SK-N-SH treated with all-trans-retinoic acid at 6 μM for 48 hours (cell line): ENCODE measurements at regions not wholly inside any gene's neighbourhood (a gene's known extent, or its start where the extent isn't known, plus 50 kb on each side); places are given as distances from the start of the nearest gene placed in this dataset.
"Not testable (repeated sequence)": the region's sequence is repeated elsewhere in the genome, so short reads cannot be mapped to it uniquely, and the experiment has no call there.

ENCODE experiments used
- ATAC-seq: fragments of 200-7000 bp; cut with Tn5 transposase; 3 replicates; pipeline ENCODE4 v1.9.1; 2020; ENCODE audit warnings: mild to moderate bottlenecking, moderate library complexity
- ARNTL ChIP-seq: fragments of 450-650 bp; formaldehyde crosslinking; IDR thresholded peaks from 2 replicates; pipeline ENCODE4 v1.5.0; 2020; ENCODE audit warnings: low read depth, mild to moderate bottlenecking, moderate library complexity, borderline replicate concordance
- BACH2 ChIP-seq: fragments of 250-450 bp; sonication (Bioruptor Pico); IDR thresholded peaks from 2 replicates; pipeline ENCODE4 v1.9.0; 2021; ENCODE audit warnings: mild to moderate bottlenecking, borderline replicate concordance
- CSDC2 ChIP-seq: fragments of 250-450 bp; sonication (Bioruptor Pico); IDR thresholded peaks from 2 replicates; pipeline ENCODE4 v1.5.0; 2020; ENCODE audit warnings: mild to moderate bottlenecking, moderate library complexity
- ESRRG ChIP-seq: fragments of 250-450 bp; sonication (Bioruptor Pico); IDR thresholded peaks from 2 replicates; pipeline ENCODE4 v1.6.1; 2021; ENCODE audit warnings: mild to moderate bottlenecking
- GLIS3 ChIP-seq: fragments of 250-450 bp; sonication (Bioruptor Pico); IDR thresholded peaks from 2 replicates; pipeline ENCODE4 v1.5.0; 2020; ENCODE audit warnings: mild to moderate bottlenecking, moderate library complexity
- ISL1 ChIP-seq: fragments of 250-450 bp; sonication (Bioruptor Pico); IDR thresholded peaks from 2 replicates; pipeline ENCODE4 v2.1.2; 2022; ENCODE audit warnings: mild to moderate bottlenecking, moderate library complexity
- OSR1 ChIP-seq: fragments of 250-450 bp; sonication (Bioruptor Pico); IDR thresholded peaks from 2 replicates; pipeline ENCODE4 v1.8.0; 2022; ENCODE audit warnings: moderate library complexity, mild to moderate bottlenecking, inconsistent platforms
- PPARA ChIP-seq: fragments of 250-450 bp; sonication (Bioruptor Pico); IDR thresholded peaks from 2 replicates; pipeline ENCODE4 v1.5.0; 2020; ENCODE audit warnings: mild to moderate bottlenecking, borderline replicate concordance
- RARB ChIP-seq: fragments of 250-450 bp; sonication (Bioruptor Pico); IDR thresholded peaks from 2 replicates; pipeline ENCODE4 v1.8.0; 2021; ENCODE audit warnings: mild to moderate bottlenecking, moderate library complexity
- SNAI2 ChIP-seq: fragments of 250-450 bp; sonication (Bioruptor Pico); IDR thresholded peaks from 2 replicates; pipeline ENCODE4 v1.5.0; 2020; ENCODE audit warnings: mild to moderate bottlenecking, moderate library complexity
- TCF4 ChIP-seq: fragments of 250-450 bp; sonication (Bioruptor Pico); IDR thresholded peaks from 2 replicates; pipeline ENCODE4 v1.8.0; 2021; ENCODE audit warnings: mild to moderate bottlenecking, moderate library complexity, borderline replicate concordance
- TOX ChIP-seq: fragments of 250-450 bp; sonication (Bioruptor Pico); IDR thresholded peaks from 2 replicates; pipeline ENCODE4 v1.8.0; 2021; ENCODE audit warnings: mild to moderate bottlenecking, moderate library complexity, borderline replicate concordance
- ZC3H10 ChIP-seq: fragments of 250-450 bp; sonication (Bioruptor Pico); IDR thresholded peaks from 2 replicates; pipeline ENCODE4 v1.5.1; 2021; ENCODE audit warnings: mild to moderate bottlenecking, moderate library complexity
- ZFP3 ChIP-seq: fragments of 250-450 bp; sonication (Bioruptor Pico); IDR thresholded peaks from 2 replicates; pipeline ENCODE4 v1.5.0; 2020; ENCODE audit warnings: mild to moderate bottlenecking, moderate library complexity
- ZFP30 ChIP-seq: fragments of 450-650 bp; formaldehyde crosslinking; IDR thresholded peaks from 2 replicates; pipeline ENCODE4 v1.5.0; 2022; ENCODE audit warnings: mild to moderate bottlenecking, moderate library complexity
- ZNF565 ChIP-seq: fragments of 450-650 bp; formaldehyde crosslinking; conservative IDR thresholded peaks from 2 replicates; pipeline ENCODE4 v1.5.0; 2020; ENCODE audit warnings: low read depth, mild to moderate bottlenecking, moderate library complexity
- ZNF8 ChIP-seq: fragments of 450-650 bp; formaldehyde crosslinking; IDR thresholded peaks from 2 replicates; pipeline ENCODE4 v1.5.0; 2020; ENCODE audit warnings: mild to moderate bottlenecking, moderate library complexity
- TF ChIP-seq, protein P1 (sequence below): fragments of 250-450 bp; sonication (Bioruptor Pico); IDR thresholded peaks from 2 replicates; pipeline ENCODE4 v1.5.1; 2021; ENCODE audit warnings: mild to moderate bottlenecking, moderate library complexity
- TF ChIP-seq, protein P2 (sequence below): fragments of 250-450 bp; sonication (Bioruptor Pico); IDR thresholded peaks from 2 replicates; pipeline ENCODE4 v1.8.0; 2020; ENCODE audit warnings: mild to moderate bottlenecking, moderate library complexity, borderline replicate concordance
- TF ChIP-seq, protein P3 (sequence below): fragments of 250-450 bp; sonication (Bioruptor Pico); IDR thresholded peaks from 2 replicates; pipeline ENCODE4 v1.8.0; 2021; ENCODE audit warnings: low read depth, mild to moderate bottlenecking, moderate library complexity, borderline replicate concordance
- TF ChIP-seq, protein P4 (sequence below): fragments of 250-450 bp; sonication (Bioruptor Pico); IDR thresholded peaks from 2 replicates; pipeline ENCODE4 v1.5.0; 2020; ENCODE audit warnings: mild to moderate bottlenecking, moderate library complexity

DNA sequence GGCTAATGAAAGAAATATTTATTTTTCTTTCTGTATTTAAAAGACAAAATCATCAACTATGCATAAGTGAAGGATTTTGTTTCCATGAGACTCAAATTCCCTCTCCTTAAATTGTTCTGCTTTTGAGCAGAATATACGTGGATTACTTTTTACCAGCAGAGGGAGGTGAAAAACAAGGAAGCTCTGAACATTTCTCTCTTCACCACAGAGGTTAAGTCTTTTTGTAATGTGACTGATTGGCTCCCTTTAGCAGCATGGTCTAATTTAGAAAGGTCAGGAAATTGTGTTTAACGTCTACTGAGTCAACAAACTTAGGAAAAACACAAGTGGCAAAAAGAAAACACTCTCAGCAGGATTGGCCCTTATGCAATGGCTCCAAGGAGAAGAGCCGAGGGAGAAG lies 55.1 kb upstream of the F9 start:
- no peak for ATAC-seq
- TF ChIP-seq ZNF565 (CRISPR knock-in tag), result no peak
- no peak for TF ChIP-seq TCF4 (CRISPR knock-in tag)
- TF ChIP-seq BACH2 (CRISPR knock-in tag), result no peak
- no peak for TF ChIP-seq GLIS3
- TF ChIP-seq ZFP30, result no peak
- TF ChIP-seq ISL1 (CRISPR knock-in tag), result no peak
- no peak for TF ChIP-seq RARB (CRISPR knock-in tag)
- no peak for TF ChIP-seq ESRRG

DNA sequence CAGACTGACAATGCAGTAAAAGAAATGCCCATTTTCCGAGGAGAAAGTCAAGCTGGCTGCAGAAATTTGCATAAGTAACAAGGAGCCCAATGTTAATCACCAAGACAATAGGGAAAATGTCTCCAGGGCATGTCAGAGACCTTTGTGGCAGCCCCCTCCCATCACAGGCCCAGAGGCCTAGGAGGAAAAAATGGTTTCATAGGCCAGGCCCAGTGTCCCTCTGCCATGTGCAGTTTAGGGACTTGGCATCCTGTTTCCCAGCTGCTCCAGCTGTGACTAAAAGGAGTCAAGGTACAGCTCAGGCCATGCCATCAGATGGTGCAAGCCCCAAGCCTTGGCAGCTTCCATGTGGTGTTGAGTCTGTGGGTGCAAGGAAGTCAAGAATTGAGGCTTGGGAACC lies 68.6 kb upstream of the F9 start:
- not testable (repeated sequence) for ATAC-seq

DNA sequence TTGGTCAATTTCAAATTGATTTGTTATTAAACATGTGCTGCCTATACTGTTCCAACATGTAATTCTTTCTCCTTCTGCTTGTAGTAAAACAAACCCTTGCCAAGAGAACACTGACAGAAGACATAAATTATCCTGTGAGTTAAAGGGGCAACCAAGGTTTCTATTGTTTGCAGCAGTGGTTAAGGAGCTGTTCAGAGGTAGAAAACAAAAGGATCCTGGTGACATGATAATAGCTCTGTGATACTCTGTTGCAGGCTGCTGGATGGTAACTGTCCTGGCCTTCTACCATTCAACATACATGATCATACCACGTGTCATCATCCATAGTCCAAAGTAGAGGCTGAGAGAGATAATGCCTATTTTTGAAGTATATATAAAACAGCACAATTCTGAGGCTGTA lies 75.8 kb upstream of the F9 start:
- ATAC-seq, result no peak
- TF ChIP-seq ZC3H10 (CRISPR knock-in tag) (no peak), BACH2 (CRISPR knock-in tag) (no peak), OSR1 (CRISPR knock-in tag) (no peak), ESRRG (no peak), PPARA (CRISPR knock-in tag) (no peak), TCF4 (CRISPR knock-in tag) (no peak), ZNF8 (CRISPR knock-in tag) (no peak), TOX (no peak), ZNF565 (CRISPR knock-in tag) (no peak)
- TF ChIP-seq, protein P1, sequence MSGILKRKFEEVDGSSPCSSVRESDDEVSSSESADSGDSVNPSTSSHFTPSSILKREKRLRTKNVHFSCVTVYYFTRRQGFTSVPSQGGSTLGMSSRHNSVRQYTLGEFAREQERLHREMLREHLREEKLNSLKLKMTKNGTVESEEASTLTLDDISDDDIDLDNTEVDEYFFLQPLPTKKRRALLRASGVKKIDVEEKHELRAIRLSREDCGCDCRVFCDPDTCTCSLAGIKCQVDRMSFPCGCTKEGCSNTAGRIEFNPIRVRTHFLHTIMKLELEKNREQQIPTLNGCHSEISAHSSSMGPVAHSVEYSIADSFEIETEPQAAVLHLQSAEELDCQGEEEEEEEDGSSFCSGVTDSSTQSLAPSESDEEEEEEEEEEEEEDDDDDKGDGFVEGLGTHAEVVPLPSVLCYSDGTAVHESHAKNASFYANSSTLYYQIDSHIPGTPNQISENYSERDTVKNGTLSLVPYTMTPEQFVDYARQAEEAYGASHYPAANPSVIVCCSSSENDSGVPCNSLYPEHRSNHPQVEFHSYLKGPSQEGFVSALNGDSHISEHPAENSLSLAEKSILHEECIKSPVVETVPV (CRISPR knock-in tag), result no peak
- TF ChIP-seq, protein P2, sequence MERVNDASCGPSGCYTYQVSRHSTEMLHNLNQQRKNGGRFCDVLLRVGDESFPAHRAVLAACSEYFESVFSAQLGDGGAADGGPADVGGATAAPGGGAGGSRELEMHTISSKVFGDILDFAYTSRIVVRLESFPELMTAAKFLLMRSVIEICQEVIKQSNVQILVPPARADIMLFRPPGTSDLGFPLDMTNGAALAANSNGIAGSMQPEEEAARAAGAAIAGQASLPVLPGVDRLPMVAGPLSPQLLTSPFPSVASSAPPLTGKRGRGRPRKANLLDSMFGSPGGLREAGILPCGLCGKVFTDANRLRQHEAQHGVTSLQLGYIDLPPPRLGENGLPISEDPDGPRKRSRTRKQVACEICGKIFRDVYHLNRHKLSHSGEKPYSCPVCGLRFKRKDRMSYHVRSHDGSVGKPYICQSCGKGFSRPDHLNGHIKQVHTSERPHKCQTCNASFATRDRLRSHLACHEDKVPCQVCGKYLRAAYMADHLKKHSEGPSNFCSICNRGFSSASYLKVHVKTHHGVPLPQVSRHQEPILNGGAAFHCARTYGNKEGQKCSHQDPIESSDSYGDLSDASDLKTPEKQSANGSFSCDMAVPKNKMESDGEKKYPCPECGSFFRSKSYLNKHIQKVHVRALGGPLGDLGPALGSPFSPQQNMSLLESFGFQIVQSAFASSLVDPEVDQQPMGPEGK (CRISPR knock-in tag), result no peak

DNA sequence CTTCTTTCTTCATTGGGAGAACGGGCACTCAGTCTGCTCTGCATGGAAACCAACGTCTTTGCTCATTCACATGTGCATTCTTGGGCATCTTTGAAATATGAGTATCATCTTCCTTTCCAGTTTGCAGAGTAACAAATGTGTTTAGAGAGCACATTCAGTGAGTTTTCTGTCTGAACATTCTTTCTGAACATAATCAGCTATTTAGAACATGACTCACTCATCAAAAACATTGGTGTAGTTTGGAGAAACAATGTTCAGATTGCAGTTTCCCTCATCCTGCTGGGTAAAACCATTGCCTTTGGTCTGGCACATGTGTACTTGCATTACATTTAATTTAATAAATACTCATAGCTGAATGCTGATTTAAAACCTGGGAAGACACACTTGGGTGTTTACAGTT lies 81.5 kb upstream of the F9 start:
- no peak for TF ChIP-seq BACH2 (CRISPR knock-in tag)
- TF ChIP-seq ZNF565 (CRISPR knock-in tag), result no peak
- TF ChIP-seq ZNF8 (CRISPR knock-in tag), result no peak
- TF ChIP-seq ISL1 (CRISPR knock-in tag), result no peak
- TF ChIP-seq TCF4 (CRISPR knock-in tag), result no peak
- no peak for TF ChIP-seq ZFP3 (CRISPR knock-in tag)
- TF ChIP-seq CSDC2, result no peak
- no peak for TF ChIP-seq ESRRG
- no peak for TF ChIP-seq TOX
- TF ChIP-seq, protein P3, sequence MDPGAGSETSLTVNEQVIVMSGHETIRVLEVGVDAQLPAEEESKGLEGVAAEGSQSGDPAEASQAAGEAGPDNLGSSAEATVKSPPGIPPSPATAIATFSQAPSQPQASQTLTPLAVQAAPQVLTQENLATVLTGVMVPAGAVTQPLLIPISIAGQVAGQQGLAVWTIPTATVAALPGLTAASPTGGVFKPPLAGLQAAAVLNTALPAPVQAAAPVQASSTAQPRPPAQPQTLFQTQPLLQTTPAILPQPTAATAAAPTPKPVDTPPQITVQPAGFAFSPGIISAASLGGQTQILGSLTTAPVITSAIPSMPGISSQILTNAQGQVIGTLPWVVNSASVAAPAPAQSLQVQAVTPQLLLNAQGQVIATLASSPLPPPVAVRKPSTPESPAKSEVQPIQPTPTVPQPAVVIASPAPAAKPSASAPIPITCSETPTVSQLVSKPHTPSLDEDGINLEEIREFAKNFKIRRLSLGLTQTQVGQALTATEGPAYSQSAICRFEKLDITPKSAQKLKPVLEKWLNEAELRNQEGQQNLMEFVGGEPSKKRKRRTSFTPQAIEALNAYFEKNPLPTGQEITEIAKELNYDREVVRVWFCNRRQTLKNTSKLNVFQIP, result no peak
- TF ChIP-seq, protein P1 (CRISPR knock-in tag), result no peak
- no peak for TF ChIP-seq OSR1 (CRISPR knock-in tag)
- TF ChIP-seq RARB (CRISPR knock-in tag), result no peak
- TF ChIP-seq, all 23 proteins: peak for 0
- no peak for ATAC-seq

DNA sequence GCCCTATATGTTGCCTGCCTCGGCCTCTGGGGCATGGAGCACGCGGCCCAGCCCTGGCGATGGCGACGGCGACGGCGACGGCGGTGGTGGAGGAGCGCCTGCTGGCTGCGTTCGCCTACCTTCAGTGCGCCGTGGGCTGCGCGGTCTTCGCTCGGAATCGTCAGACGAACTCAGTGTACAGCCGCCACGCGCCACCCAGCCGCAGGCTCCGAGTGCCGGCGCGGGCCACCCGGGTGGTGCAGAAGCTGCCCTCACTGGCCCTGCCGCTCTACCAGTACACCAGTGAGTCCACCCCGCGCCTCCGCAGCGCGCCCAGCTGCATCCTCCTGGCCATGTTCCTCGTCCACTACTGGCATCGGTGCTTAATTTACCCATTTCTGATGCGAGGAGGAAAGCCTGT lies 83.7 kb upstream of the F9 start:
- ATAC-seq, result no peak
- TF ChIP-seq, protein P1 (CRISPR knock-in tag), result no peak
- TF ChIP-seq ESRRG, result no peak
- no peak for TF ChIP-seq ZFP3 (CRISPR knock-in tag)
- TF ChIP-seq, protein P4, sequence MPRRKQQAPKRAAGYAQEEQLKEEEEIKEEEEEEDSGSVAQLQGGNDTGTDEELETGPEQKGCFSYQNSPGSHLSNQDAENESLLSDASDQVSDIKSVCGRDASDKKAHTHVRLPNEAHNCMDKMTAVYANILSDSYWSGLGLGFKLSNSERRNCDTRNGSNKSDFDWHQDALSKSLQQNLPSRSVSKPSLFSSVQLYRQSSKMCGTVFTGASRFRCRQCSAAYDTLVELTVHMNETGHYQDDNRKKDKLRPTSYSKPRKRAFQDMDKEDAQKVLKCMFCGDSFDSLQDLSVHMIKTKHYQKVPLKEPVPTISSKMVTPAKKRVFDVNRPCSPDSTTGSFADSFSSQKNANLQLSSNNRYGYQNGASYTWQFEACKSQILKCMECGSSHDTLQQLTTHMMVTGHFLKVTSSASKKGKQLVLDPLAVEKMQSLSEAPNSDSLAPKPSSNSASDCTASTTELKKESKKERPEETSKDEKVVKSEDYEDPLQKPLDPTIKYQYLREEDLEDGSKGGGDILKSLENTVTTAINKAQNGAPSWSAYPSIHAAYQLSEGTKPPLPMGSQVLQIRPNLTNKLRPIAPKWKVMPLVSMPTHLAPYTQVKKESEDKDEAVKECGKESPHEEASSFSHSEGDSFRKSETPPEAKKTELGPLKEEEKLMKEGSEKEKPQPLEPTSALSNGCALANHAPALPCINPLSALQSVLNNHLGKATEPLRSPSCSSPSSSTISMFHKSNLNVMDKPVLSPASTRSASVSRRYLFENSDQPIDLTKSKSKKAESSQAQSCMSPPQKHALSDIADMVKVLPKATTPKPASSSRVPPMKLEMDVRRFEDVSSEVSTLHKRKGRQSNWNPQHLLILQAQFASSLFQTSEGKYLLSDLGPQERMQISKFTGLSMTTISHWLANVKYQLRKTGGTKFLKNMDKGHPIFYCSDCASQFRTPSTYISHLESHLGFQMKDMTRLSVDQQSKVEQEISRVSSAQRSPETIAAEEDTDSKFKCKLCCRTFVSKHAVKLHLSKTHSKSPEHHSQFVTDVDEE (CRISPR knock-in tag), result no peak
- TF ChIP-seq GLIS3, result no peak
- TF ChIP-seq PPARA (CRISPR knock-in tag), result no peak
- TF ChIP-seq ARNTL (CRISPR knock-in tag), result no peak
- TF ChIP-seq TOX, result no peak
- TF ChIP-seq ZC3H10 (CRISPR knock-in tag), result no peak
- no peak for TF ChIP-seq CSDC2
- TF ChIP-seq, protein P3, result no peak
- no peak for TF ChIP-seq SNAI2 (CRISPR knock-in tag)
- TF ChIP-seq ZNF8 (CRISPR knock-in tag), result no peak
